ENCODE measurements at regions not wholly inside any gene's neighbourhood (a gene's known extent, or its start where the extent isn't known, plus 50 kb on each side); places are given as distances from the start of the nearest gene placed in this dataset.

GRCh38 chr5:144549580-144549979, 378.9 kb downstream of the KCTD16 start:
- H3K27ac ChIP-seq = no peak overlapping the region
- H3K9me3 ChIP-seq = no peaks in the 10 kb centered on the region
- H3K4me1 ChIP-seq = no peaks in the 10 kb centered on the region
- no peak overlapping the region for H3K4me3 ChIP-seq
- no peak for DNase-seq (ENCODE audit: low spot score)
- no peaks in the 10 kb centered on the region for H3K27me3 ChIP-seq
- TF ChIP-seq CTCF (IDR thresholded peaks at IDR 0.05) = no peak
- no peaks in the 10 kb centered on the region for H3K36me3 ChIP-seq

- TF ChIP-seq CTCF (IDR thresholded peaks at IDR 0.05) = no peak
- no peak overlapping the region for H3K4me3 ChIP-seq
- no peaks in the 10 kb centered on the region for H3K36me3 ChIP-seq
- no peaks in the 10 kb centered on the region for H3K27me3 ChIP-seq
- no peak overlapping the region for H3K27ac ChIP-seq
- no peaks in the 10 kb centered on the region for H3K4me1 ChIP-seq
- no peak for DNase-seq (ENCODE audit: low spot score)
- H3K9me3 ChIP-seq = no peaks in the 10 kb centered on the region
These were observed 378.3 kb downstream of the KCTD16 start for GRCh38 chr5:144548936-144549335.

- Histone ChIP-seq H3K4me1 (no peaks in the 10 kb centered on the region), H3K27ac (no peak overlapping the region), H3K27me3 (no peaks in the 10 kb centered on the region), H3K9me3 (no peaks in the 10 kb centered on the region), H3K4me3 (no peak overlapping the region), H3K36me3 (no peaks in the 10 kb centered on the region)
- no peak for TF ChIP-seq CTCF (IDR thresholded peaks at IDR 0.05)
- DNase-seq (ENCODE audit: low spot score) = no peak
These were observed 376.4 kb downstream of the KCTD16 start for GRCh38 chr5:144547098-144547499.

GRCh38 chr5:144538845-144539244, 368.2 kb downstream of the KCTD16 start:
- no peaks in the 10 kb centered on the region for H3K27me3 ChIP-seq
- no peak overlapping the region for H3K4me3 ChIP-seq
- no peak for TF ChIP-seq CTCF (IDR thresholded peaks at IDR 0.05)
- no peaks in the 10 kb centered on the region for H3K36me3 ChIP-seq
- H3K4me1 ChIP-seq = no peaks in the 10 kb centered on the region
- H3K9me3 ChIP-seq = peaks cover 0 to 5% of the 10 kb centered on the region in 2 donors
- no peak for DNase-seq (ENCODE audit: low spot score)
- no peak overlapping the region for H3K27ac ChIP-seq

Data from right atrium auricular region (tissue), 2 donors.